GM12875 (cell line): ENCODE measurements at regions not wholly inside any gene's neighbourhood (a gene's known extent, or its start where the extent isn't known, plus 50 kb on each side); places are given as distances from the start of the nearest gene placed in this dataset.
"Not testable (repeated sequence)": the region's sequence is repeated elsewhere in the genome, so short reads cannot be mapped to it uniquely, and the experiment has no call there.

Experiments
- H3K4me3 ChIP-seq: one replicate; pipeline ENCODE4 v1.5.1; 2011; ENCODE audit warnings: low read depth, low read length, control low read depth
- TF ChIP-seq, protein P1 (sequence below): IDR thresholded peaks from 2 replicates; pipeline ENCODE4 v1.5.1; 2011; ENCODE audit warnings: low read depth, mild to moderate bottlenecking, control low read depth, inconsistent platforms, low read length, moderate library complexity, borderline replicate concordance; ENCODE audit not compliant: insufficient read depth

- H3K4me3 ChIP-seq = no peak overlapping the region
Observed at GRCh38 chr20:53856300-53857295, 213.8 kb downstream of the BCAS1 start.

DNA sequence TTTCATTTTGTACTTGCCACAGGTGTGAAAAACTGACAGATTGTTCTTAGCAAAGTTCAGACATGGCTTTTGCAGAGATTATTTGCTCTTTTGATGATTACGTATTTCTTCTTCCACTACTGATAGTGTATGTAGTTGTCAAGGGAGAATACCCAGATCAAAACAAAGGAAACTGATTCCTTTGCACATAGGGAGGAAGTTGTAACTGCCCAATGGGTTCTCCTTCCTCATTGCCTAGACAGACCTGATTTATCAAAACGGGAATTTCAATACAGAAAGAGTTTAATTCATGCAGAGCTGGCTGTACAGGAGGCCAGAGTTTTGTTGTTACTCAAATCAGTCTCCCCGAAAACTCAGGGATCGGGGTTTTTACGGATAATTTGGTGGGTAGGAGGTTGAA, 214.7 kb downstream of the BCAS1 start:
- TF ChIP-seq, protein P1, sequence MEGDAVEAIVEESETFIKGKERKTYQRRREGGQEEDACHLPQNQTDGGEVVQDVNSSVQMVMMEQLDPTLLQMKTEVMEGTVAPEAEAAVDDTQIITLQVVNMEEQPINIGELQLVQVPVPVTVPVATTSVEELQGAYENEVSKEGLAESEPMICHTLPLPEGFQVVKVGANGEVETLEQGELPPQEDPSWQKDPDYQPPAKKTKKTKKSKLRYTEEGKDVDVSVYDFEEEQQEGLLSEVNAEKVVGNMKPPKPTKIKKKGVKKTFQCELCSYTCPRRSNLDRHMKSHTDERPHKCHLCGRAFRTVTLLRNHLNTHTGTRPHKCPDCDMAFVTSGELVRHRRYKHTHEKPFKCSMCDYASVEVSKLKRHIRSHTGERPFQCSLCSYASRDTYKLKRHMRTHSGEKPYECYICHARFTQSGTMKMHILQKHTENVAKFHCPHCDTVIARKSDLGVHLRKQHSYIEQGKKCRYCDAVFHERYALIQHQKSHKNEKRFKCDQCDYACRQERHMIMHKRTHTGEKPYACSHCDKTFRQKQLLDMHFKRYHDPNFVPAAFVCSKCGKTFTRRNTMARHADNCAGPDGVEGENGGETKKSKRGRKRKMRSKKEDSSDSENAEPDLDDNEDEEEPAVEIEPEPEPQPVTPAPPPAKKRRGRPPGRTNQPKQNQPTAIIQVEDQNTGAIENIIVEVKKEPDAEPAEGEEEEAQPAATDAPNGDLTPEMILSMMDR = no peak
- H3K4me3 ChIP-seq = no peak overlapping the region

More at GRCh38 chr20:53856300-53857295, 213.8 kb downstream of the BCAS1 start:
- TF ChIP-seq, protein P1 = no peak

DNA sequence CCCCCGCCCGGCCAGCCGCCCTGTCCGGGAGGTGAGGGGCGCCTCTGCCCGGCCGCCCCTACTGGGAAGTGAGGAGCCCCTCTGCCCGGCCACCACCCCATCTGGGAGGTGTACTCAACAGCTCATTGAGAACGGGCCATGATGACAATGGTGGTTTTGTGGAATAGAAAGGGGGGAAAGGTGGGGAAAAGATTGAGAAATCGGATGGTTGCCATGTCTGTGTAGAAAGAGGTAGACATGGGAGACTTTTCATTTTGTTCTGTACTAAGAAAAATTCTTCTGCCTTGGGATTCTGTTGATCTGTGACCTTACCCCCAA, 215.8 kb downstream of the BCAS1 start:
- not testable (repeated sequence) for H3K4me3 ChIP-seq

GRCh38 chr20:53853111-53853713, 217.2 kb downstream of the BCAS1 start:
- no peak overlapping the region for H3K4me3 ChIP-seq
- TF ChIP-seq, protein P1 = no peak

DNA sequence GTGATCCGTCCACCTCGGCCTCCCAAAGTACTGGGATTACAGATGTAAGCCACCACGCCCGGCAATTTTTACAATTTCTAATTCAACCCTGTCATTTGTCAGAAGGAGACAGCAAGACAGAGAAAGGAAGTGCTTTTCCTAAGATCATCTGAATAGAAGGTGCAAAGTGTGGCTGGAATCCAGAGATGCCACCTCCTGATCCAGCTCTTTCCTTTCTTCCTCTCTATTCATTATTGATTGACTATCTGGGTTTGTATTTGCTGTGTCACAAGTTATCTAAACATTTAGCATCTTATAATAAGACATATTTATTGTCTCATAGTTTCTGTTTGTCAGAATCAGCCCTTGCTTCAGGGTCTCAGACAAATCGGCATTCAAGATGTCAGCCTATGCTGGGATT, 217.7 kb downstream of the BCAS1 start:
- TF ChIP-seq, protein P1 = no peak
- H3K4me3 ChIP-seq = no peak overlapping the region

- TF ChIP-seq, protein P1 = no peak
- H3K4me3 ChIP-seq = no peak overlapping the region
Observed at GRCh38 chr20:53852014-53852413, 218.4 kb downstream of the BCAS1 start.

- H3K4me3 ChIP-seq = no peak overlapping the region
- TF ChIP-seq, protein P1 = no peak
Observed at GRCh38 chr20:53850319-53850718, 220.1 kb downstream of the BCAS1 start.
